HG02870 (cell line): ENCODE measurements at regions not wholly inside any gene's neighbourhood (a gene's known extent, or its start where the extent isn't known, plus 50 kb on each side); places are given as distances from the start of the nearest gene placed in this dataset.

Experiments
- ATAC-seq: cut with Tn5 transposase; IDR thresholded peaks from one replicate; pipeline ENCODE4 v1.9.1; 2021; ENCODE audit warnings: mild to moderate bottlenecking, moderate library complexity; ENCODE audit not compliant: unreplicated experiment

GRCh38 chr10:128902031-128902710 lies 564.9 kb upstream of the MGMT start:
- ATAC-seq: no peak

GRCh38 chr10:128907155-128907941 lies 559.7 kb upstream of the MGMT start:
- no peak for ATAC-seq

- peak; percentile 81 for ATAC-seq
These were observed 558.9 kb upstream of the MGMT start for GRCh38 chr10:128908099-128908498.

- no peak for ATAC-seq
These were observed 558.5 kb upstream of the MGMT start for GRCh38 chr10:128908499-128908898.

GRCh38 chr10:128912568-128913311 lies 554.3 kb upstream of the MGMT start:
- ATAC-seq: no peak

- ATAC-seq: no peak
These were observed 552.4 kb upstream of the MGMT start for GRCh38 chr10:128914681-128915080.

GRCh38 chr10:128915630-128916029 lies 551.4 kb upstream of the MGMT start:
- no peak for ATAC-seq

GRCh38 chr10:128916383-128916782 lies 550.7 kb upstream of the MGMT start:
- no peak for ATAC-seq

- no peak for ATAC-seq
These were observed 545.5 kb upstream of the MGMT start for GRCh38 chr10:128921389-128922022.

GRCh38 chr10:128922172-128922571 lies 544.9 kb upstream of the MGMT start:
- ATAC-seq: no peak

- no peak for ATAC-seq
These were observed 544.3 kb upstream of the MGMT start for GRCh38 chr10:128922619-128923196.

- ATAC-seq: no peak
These were observed 542.1 kb upstream of the MGMT start for GRCh38 chr10:128924918-128925317.

GRCh38 chr10:128926711-128927110 lies 540.3 kb upstream of the MGMT start:
- ATAC-seq: no peak

GRCh38 chr10:128927497-128928161 lies 539.4 kb upstream of the MGMT start:
- no peak for ATAC-seq

GRCh38 chr10:128928231-128928836 lies 538.7 kb upstream of the MGMT start:
- ATAC-seq: no peak

GRCh38 chr10:128929131-128929530 lies 537.9 kb upstream of the MGMT start:
- ATAC-seq: no peak

GRCh38 chr10:128929767-128930166 lies 537.3 kb upstream of the MGMT start:
- ATAC-seq: no peak

- ATAC-seq: no peak
These were observed 536.5 kb upstream of the MGMT start for GRCh38 chr10:128930515-128930914.

GRCh38 chr10:128932071-128932820 lies 534.8 kb upstream of the MGMT start:
- no peak for ATAC-seq
